Mucosa of descending colon (tissue), 3 donors: ENCODE measurements at regions not wholly inside any gene's neighbourhood (a gene's known extent, or its start where the extent isn't known, plus 50 kb on each side); places are given as distances from the start of the nearest gene placed in this dataset.
"Not testable (repeated sequence)": the region's sequence is repeated elsewhere in the genome, so short reads cannot be mapped to it uniquely, and the experiment has no call there.

Source experiments
- ATAC-seq: fragments of 200-7000 bp; cut with Tn5 transposase; one replicate; pipeline ENCODE4 v1.9.1; 2020; ENCODE audit warnings: mild to moderate bottlenecking, moderate library complexity
- DNase-seq, 3 donors: peaks; one replicate each; pipeline ENCODE4 v3.0.0-alpha.2; 2020
- H3K36me3 ChIP-seq: fragments of 200-600 bp; one replicate; pipeline ENCODE4 v1.8.0; 2021; ENCODE audit warnings: low read depth, mild to moderate bottlenecking
- H3K4me1 ChIP-seq: fragments of 200-600 bp; one replicate; pipeline ENCODE4 v1.8.0; 2021; ENCODE audit warnings: low read depth, mild to moderate bottlenecking
- H3K4me3 ChIP-seq: fragments of 200-600 bp; one replicate; pipeline ENCODE4 v1.8.0; 2021; ENCODE audit warnings: mild to moderate bottlenecking
- H3K9me3 ChIP-seq: fragments of 200-600 bp; one replicate; pipeline ENCODE4 v1.8.0; 2021; ENCODE audit warnings: mild to moderate bottlenecking
- intact Hi-C, 2 donors: fragments of 100-400 bp; cut with DNase I in 1 of 2; cut with micrococcal nuclease in 1 of 2; formaldehyde crosslinking; loops; one replicate each; pipeline versions ENCODE4 v1.11.0 to v1.11.1; 2022; cut with DNase I, micrococcal nuclease
- TF ChIP-seq, protein P1 (sequence below): fragments of 200-600 bp; IDR thresholded peaks from one replicate; pipeline ENCODE4 v1.8.0; 2022; ENCODE audit warnings: antibody characterized with exemption, mild to moderate bottlenecking
- donor health status: DM: no; HTN: no; CAD: no; lungs with moderate emphysema.
- donor health status: DM: no; HTN: no; CAD: no.
- donor health status: DM: no; HTN: yes; CAD: no.

DNA sequence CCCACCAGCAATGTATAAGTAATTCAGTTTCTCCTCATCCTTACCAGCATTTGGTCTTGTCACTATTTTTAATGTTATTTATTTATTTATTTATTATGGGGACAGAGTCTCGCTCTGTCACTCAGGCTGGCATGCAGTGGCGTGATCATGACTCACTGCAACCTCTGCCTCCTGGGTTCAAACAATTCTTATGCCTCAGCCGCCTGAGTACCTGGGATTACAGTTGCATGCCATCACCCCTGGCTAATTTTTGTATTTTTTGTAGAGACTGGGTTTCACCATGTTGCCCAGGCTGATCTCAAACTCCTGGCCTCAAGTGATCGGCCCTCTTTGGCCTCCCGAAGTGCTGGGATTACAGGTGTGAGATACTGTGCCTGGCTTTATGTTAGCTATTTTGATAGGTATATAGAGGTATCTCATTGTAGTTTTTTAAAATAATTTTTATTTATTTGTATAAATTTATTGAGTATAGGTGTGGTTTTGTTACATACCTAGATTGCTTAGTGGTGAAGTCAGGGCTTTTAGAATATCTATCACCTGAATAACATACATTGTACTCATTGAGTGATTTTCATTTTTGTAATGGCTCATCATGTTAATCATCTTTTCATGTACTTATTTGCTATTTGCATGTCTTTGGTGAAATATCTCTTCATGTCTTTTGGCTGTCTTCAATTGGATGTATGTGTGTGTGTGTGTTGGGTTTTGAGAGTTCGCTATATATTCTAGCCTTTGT, 53.3 kb downstream of the TANC2 start:
- intact Hi-C loops: no loop called here
- H3K4me3 ChIP-seq: no peak overlapping the region
- ATAC-seq: no peak
- no peaks in the 10 kb centered on the region for H3K36me3 ChIP-seq
- TF ChIP-seq, protein P1, sequence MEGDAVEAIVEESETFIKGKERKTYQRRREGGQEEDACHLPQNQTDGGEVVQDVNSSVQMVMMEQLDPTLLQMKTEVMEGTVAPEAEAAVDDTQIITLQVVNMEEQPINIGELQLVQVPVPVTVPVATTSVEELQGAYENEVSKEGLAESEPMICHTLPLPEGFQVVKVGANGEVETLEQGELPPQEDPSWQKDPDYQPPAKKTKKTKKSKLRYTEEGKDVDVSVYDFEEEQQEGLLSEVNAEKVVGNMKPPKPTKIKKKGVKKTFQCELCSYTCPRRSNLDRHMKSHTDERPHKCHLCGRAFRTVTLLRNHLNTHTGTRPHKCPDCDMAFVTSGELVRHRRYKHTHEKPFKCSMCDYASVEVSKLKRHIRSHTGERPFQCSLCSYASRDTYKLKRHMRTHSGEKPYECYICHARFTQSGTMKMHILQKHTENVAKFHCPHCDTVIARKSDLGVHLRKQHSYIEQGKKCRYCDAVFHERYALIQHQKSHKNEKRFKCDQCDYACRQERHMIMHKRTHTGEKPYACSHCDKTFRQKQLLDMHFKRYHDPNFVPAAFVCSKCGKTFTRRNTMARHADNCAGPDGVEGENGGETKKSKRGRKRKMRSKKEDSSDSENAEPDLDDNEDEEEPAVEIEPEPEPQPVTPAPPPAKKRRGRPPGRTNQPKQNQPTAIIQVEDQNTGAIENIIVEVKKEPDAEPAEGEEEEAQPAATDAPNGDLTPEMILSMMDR: no peak
- DNase-seq: no peak
- no peaks in the 10 kb centered on the region for H3K4me1 ChIP-seq
- H3K9me3 ChIP-seq: no peaks in the 10 kb centered on the region

DNA sequence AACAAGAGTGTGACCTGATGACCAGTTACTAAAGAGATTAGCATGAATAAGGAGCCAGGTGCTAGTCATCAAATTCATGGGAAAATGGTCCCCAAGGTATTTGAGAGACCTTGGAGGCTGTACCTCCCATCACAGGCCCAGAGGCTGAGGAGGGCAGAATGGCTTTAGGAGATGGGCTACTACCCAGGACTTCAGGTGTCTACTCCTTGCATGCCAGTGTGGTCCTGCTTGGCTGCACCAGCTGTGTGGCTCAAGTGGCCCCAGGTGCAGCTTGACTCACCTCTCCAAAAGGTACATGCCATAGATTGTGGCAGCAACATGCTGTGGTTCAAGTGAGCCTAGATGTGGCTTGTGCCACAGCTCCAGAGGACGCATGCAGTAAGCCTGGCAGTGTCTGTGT, 56.5 kb downstream of the TANC2 start:
- H3K4me3 ChIP-seq: no peak overlapping the region
- no peaks in the 10 kb centered on the region for H3K4me1 ChIP-seq
- H3K36me3 ChIP-seq: no peaks in the 10 kb centered on the region
- no peak for ATAC-seq
- DNase-seq: no peak
- TF ChIP-seq, protein P1: no peak
- intact Hi-C loops: no loop called here
- no peaks in the 10 kb centered on the region for H3K9me3 ChIP-seq

DNA sequence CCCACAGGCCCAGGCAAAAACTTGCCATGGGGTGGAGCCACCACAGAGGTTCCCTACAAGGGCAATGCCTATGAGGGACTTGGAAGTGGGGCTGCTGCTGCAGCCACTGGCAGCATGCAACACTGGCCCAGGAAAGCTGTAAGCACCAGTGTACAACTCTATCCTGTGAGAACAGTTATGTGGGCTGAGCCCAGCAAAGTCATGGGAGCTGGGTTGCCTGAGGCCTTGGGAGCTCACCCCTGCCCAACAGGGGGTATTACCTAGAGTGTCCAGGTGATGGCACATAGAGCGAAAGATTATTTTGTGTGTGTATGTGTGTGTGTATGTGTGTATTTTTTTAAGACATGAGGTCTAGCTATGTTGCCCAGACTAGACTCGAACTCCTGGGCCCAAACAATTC, 57.0 kb downstream of the TANC2 start:
- ATAC-seq: no peak
- no peak for DNase-seq
- TF ChIP-seq, protein P1: no peak

DNA sequence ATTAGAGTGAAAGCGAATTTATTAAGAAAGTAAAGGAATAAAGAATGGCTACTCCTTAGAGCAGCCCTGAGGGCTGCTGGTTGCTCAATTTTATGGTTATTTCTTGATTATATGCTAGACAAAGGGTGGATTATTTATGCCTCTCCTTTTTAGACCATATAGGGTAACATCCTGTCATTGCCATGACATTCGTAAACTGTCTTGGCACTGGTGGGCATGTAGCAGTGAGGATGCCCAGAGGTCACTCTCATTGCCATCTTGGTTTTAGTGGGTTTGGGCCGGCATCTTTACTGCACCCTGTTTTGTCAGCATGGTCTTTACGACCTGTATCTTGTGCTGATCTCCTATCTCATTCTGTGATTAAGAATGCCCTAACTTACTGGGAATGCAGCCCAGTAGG, 58.2 kb downstream of the TANC2 start:
- Histone ChIP-seq H3K4me1 (no peaks in the 10 kb centered on the region), H3K9me3 (no peaks in the 10 kb centered on the region), H3K4me3 (no peak overlapping the region), H3K36me3 (no peaks in the 10 kb centered on the region)
- DNase-seq (no peak), ATAC-seq (no peak)
- intact Hi-C loops: no loop called here
- TF ChIP-seq, protein P1: no peak

More for the DNA sequence above, 57.0 kb downstream of the TANC2 start:
- Histone ChIP-seq H3K36me3 (no peaks in the 10 kb centered on the region), H3K4me3 (no peak overlapping the region), H3K4me1 (no peaks in the 10 kb centered on the region), H3K9me3 (no peaks in the 10 kb centered on the region)
- intact Hi-C loops: no loop called here

DNA sequence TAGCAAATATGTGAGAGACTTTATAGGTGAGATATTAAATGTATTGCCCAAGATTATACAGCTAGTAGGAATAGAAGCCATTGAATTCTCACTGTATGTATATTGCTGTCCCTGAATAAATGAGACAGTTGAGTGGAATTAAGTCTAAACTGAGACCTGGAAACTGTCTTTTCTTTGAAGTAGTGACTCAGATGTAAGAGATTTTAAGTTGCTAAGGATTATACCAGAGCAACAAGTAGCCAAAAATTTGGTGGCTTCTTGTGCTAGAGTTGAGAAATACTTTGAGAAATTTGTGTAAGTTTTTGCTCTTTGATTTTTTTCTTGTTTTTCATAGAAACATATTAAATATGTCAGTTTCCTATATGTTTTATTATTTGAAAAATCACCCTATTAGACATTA, 58.7 kb downstream of the TANC2 start:
- DNase-seq: no peak
- TF ChIP-seq, protein P1: no peak
- Histone ChIP-seq H3K4me3 (no peak overlapping the region), H3K4me1 (no peaks in the 10 kb centered on the region), H3K36me3 (no peaks in the 10 kb centered on the region), H3K9me3 (no peaks in the 10 kb centered on the region)
- intact Hi-C loops: no loop called here
- ATAC-seq: no peak

DNA sequence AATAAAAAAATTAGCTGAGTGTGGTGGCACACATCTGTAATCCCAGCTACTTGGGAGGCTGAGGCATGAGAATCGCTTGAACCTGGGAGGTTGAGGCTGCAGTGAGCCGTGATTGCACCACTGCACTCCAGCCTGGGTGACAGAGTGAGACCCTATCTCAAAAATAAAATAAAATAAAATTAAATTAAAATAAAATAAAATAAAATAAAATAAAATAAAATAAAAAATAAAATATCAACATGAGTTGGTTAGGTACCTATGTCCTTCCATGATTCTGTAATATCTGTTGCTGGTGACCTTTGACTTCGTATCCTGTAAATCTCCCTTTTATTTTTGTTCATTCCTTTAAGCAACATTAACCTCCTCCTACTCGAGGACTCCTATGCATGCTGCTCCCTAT, 59.6 kb downstream of the TANC2 start:
- H3K9me3 ChIP-seq, DNase-seq, ATAC-seq, H3K4me3 ChIP-seq, H3K4me1 ChIP-seq, H3K36me3 ChIP-seq, intact Hi-C loops: not testable (repeated sequence)
